ENCODE measurements at regions not wholly inside any gene's neighbourhood (a gene's known extent, or its start where the extent isn't known, plus 50 kb on each side); places are given as distances from the start of the nearest gene placed in this dataset.

- no peak for TF ChIP-seq CTCF (IDR thresholded peaks at IDR 0.05)
- no peak for TF ChIP-seq POLR2AphosphoS5 (IDR thresholded peaks at IDR 0.05)
- no peak for TF ChIP-seq POLR2A (IDR thresholded peaks at IDR 0.05)
Observed at GRCh38 chr3:22981861-22982260, 221.3 kb upstream of the UBE2E2 start.
